RWPE2 (cell line): ENCODE measurements at regions not wholly inside any gene's neighbourhood (a gene's known extent, or its start where the extent isn't known, plus 50 kb on each side); places are given as distances from the start of the nearest gene placed in this dataset.

Experiments used
- ATAC-seq: fragments of 200-7000 bp; cut with Tn5 transposase; 3 replicates; pipeline ENCODE4 v1.9.1; 2021; ENCODE audit warnings: low read depth
- DNase-seq: peaks from one replicate; pipeline ENCODE4 v3.0.0-alpha.2; 2020; ENCODE audit warnings: low spot score
- H3K27ac ChIP-seq: fragments of 450-650 bp; 2 replicates; pipeline ENCODE4 v1.5.1; 2017; ENCODE audit warnings: mild to moderate bottlenecking; ENCODE audit not compliant: poor library complexity, severe bottlenecking
- H3K27me3 ChIP-seq: fragments of 250-450 bp; sonication (Bioruptor Pico); 2 replicates; pipeline ENCODE4 v1.5.1; 2021; ENCODE audit warnings: mild to moderate bottlenecking, moderate library complexity; ENCODE audit not compliant: insufficient read depth, poor library complexity, severe bottlenecking
- H3K36me3 ChIP-seq: fragments of 250-450 bp; sonication (Bioruptor Pico); 2 replicates; pipeline ENCODE4 v1.5.1; 2020; ENCODE audit warnings: low read depth, mild to moderate bottlenecking, moderate library complexity
- H3K4me1 ChIP-seq: fragments of 250-450 bp; sonication (Bioruptor Pico); 2 replicates; pipeline ENCODE4 v1.5.1; 2021; ENCODE audit warnings: mild to moderate bottlenecking, moderate library complexity; ENCODE audit not compliant: insufficient read depth, poor library complexity, severe bottlenecking
- H3K4me3 ChIP-seq: fragments of 250-450 bp; sonication (Bioruptor Pico); 2 replicates; pipeline ENCODE4 v1.5.1; 2021; ENCODE audit warnings: mild to moderate bottlenecking, moderate library complexity; ENCODE audit not compliant: severe bottlenecking
- H3K9me3 ChIP-seq: fragments of 250-450 bp; sonication (Bioruptor Pico); 2 replicates; pipeline ENCODE4 v1.5.1; 2021; ENCODE audit warnings: mild to moderate bottlenecking, moderate library complexity; ENCODE audit not compliant: severe bottlenecking
- CTCF ChIP-seq: fragments of 450-650 bp; IDR thresholded peaks from one replicate; pipeline ENCODE4 v1.5.1; 2017; ENCODE audit warnings: mild to moderate bottlenecking, moderate library complexity; ENCODE audit not compliant: poor library complexity, severe bottlenecking

GRCh38 chr15:27674826-27675225 lies 424.3 kb downstream of the OCA2 start:
- H3K36me3 ChIP-seq, result no peaks in the 10 kb centered on the region
- no peak for DNase-seq
- H3K4me1 ChIP-seq, result no peaks in the 10 kb centered on the region
- no peaks in the 10 kb centered on the region for H3K27me3 ChIP-seq
- H3K27ac ChIP-seq, result no peak overlapping the region
- ATAC-seq, result no peak
- TF ChIP-seq CTCF, result no peak
- H3K9me3 ChIP-seq, result no peaks in the 10 kb centered on the region
- H3K4me3 ChIP-seq, result no peak overlapping the region

GRCh38 chr15:27673766-27674445 lies 425.2 kb downstream of the OCA2 start:
- H3K9me3 ChIP-seq, result no peaks in the 10 kb centered on the region
- H3K27ac ChIP-seq, result no peak overlapping the region
- no peaks in the 10 kb centered on the region for H3K27me3 ChIP-seq
- H3K4me1 ChIP-seq, result no peaks in the 10 kb centered on the region
- no peak for TF ChIP-seq CTCF
- no peak for DNase-seq
- no peaks in the 10 kb centered on the region for H3K36me3 ChIP-seq
- ATAC-seq, result no peak
- no peak overlapping the region for H3K4me3 ChIP-seq

- Histone ChIP-seq H3K27me3 (no peaks in the 10 kb centered on the region), H3K4me3 (no peak overlapping the region), H3K36me3 (no peaks in the 10 kb centered on the region), H3K27ac (no peak overlapping the region), H3K4me1 (no peaks in the 10 kb centered on the region), H3K9me3 (no peaks in the 10 kb centered on the region)
- TF ChIP-seq CTCF, result no peak
- DNase-seq (no peak), ATAC-seq (no peak)
Measured at GRCh38 chr15:27672537-27672936, 426.6 kb downstream of the OCA2 start.

GRCh38 chr15:27671819-27672437 lies 427.2 kb downstream of the OCA2 start:
- no peak overlapping the region for H3K4me3 ChIP-seq
- H3K9me3 ChIP-seq, result no peaks in the 10 kb centered on the region
- no peak for DNase-seq
- no peak for ATAC-seq
- no peaks in the 10 kb centered on the region for H3K4me1 ChIP-seq
- no peaks in the 10 kb centered on the region for H3K27me3 ChIP-seq
- no peak for TF ChIP-seq CTCF
- no peaks in the 10 kb centered on the region for H3K36me3 ChIP-seq
- H3K27ac ChIP-seq, result no peak overlapping the region
